ENCODE measurements at regions not wholly inside any gene's neighbourhood (a gene's known extent, or its start where the extent isn't known, plus 50 kb on each side); places are given as distances from the start of the nearest gene placed in this dataset.
A peak's percentile ranks its signal among the peaks of the same experiment; 100 is the strongest.

- no peak for DNase-seq (ENCODE audit: low spot score)
These were observed 227.7 kb upstream of the STK17B start for GRCh38 chr2:196399096-196399495.

GRCh38 chr2:196399722-196400691 lies 228.6 kb upstream of the STK17B start:
- peak; percentile 41 for DNase-seq (ENCODE audit: low spot score)

- DNase-seq (ENCODE audit: low spot score) = no peak
These were observed 232.1 kb upstream of the STK17B start for GRCh38 chr2:196403471-196403870.

- DNase-seq (ENCODE audit: low spot score) = no peak
These were observed 232.9 kb upstream of the STK17B start for GRCh38 chr2:196404276-196404675.

GRCh38 chr2:196407675-196408264 lies 231.7 kb upstream of the CCDC150 start:
- DNase-seq (ENCODE audit: low spot score) = no peak

- no peak for DNase-seq (ENCODE audit: low spot score)
These were observed 230.1 kb upstream of the CCDC150 start for GRCh38 chr2:196409376-196409775.

GRCh38 chr2:196410008-196410407 lies 229.5 kb upstream of the CCDC150 start:
- no peak for DNase-seq (ENCODE audit: low spot score)

GRCh38 chr2:196413821-196414274 lies 225.7 kb upstream of the CCDC150 start:
- no peak for DNase-seq (ENCODE audit: low spot score)

GRCh38 chr2:196415384-196415783 lies 224.1 kb upstream of the CCDC150 start:
- no peak for DNase-seq (ENCODE audit: low spot score)

- no peak for DNase-seq (ENCODE audit: low spot score)
These were observed 219.4 kb upstream of the CCDC150 start for GRCh38 chr2:196420143-196420542.

- no peak for DNase-seq (ENCODE audit: low spot score)
These were observed 217.6 kb upstream of the CCDC150 start for GRCh38 chr2:196421880-196422279.

GRCh38 chr2:196422361-196422760 lies 217.2 kb upstream of the CCDC150 start:
- DNase-seq (ENCODE audit: low spot score) = no peak

GRCh38 chr2:196426122-196426521 lies 213.4 kb upstream of the CCDC150 start:
- DNase-seq (ENCODE audit: low spot score) = no peak

GRCh38 chr2:196427986-196428634 lies 211.4 kb upstream of the CCDC150 start:
- no peak for DNase-seq (ENCODE audit: low spot score)

- DNase-seq (ENCODE audit: low spot score) = no peak
These were observed 208.4 kb upstream of the CCDC150 start for GRCh38 chr2:196431076-196431475.

- no peak for DNase-seq (ENCODE audit: low spot score)
These were observed 207.6 kb upstream of the CCDC150 start for GRCh38 chr2:196431957-196432356.

GRCh38 chr2:196433116-196433515 lies 206.4 kb upstream of the CCDC150 start:
- no peak for DNase-seq (ENCODE audit: low spot score)

- no peak for DNase-seq (ENCODE audit: low spot score)
These were observed 205.3 kb upstream of the CCDC150 start for GRCh38 chr2:196434217-196434616.

- DNase-seq (ENCODE audit: low spot score) = no peak
These were observed 204.3 kb upstream of the CCDC150 start for GRCh38 chr2:196435189-196435588.

GRCh38 chr2:196437626-196438025 lies 201.9 kb upstream of the CCDC150 start:
- no peak for DNase-seq (ENCODE audit: low spot score)

GRCh38 chr2:196439760-196440159 lies 199.8 kb upstream of the CCDC150 start:
- DNase-seq (ENCODE audit: low spot score) = no peak

- no peak for DNase-seq (ENCODE audit: low spot score)
These were observed 199.1 kb upstream of the CCDC150 start for GRCh38 chr2:196440413-196440812.

GRCh38 chr2:196441527-196441926 lies 198.0 kb upstream of the CCDC150 start:
- no peak for DNase-seq (ENCODE audit: low spot score)
